SK-N-SH (cell line): ENCODE measurements at regions not wholly inside any gene's neighbourhood (a gene's known extent, or its start where the extent isn't known, plus 50 kb on each side); places are given as distances from the start of the nearest gene placed in this dataset.

ENCODE experiments used
- CTCF ChIA-PET: fragments of 300-600, 350-600 bp; formaldehyde crosslinking; extraction: SDS; loops from one replicate; lab custom pipeline; 2021; lab: Yijun Ruan, JAX
- POLR2A ChIA-PET: fragments of 350-600 bp; sonication (Branson Sonifier 250); formaldehyde crosslinking; extraction: SDS; loops from one replicate; lab custom pipeline; 2020; ENCODE audit warnings: antibody characterized with exemption, inconsistent platforms; lab: Yijun Ruan, JAX
- DNase-seq: peaks from one replicate; pipeline ENCODE4 v3.0.0; 2012
- H2AFZ ChIP-seq: fragments of 200-600 bp; sonication (generic); 2 replicates; pipeline ENCODE4 v1.8.1; 2016; ENCODE audit warnings: antibody characterized with exemption, mild to moderate bottlenecking, low read depth
- H3F3A ChIP-seq: fragments of 200-600 bp; sonication (generic); replicated peaks from 2 replicates; pipeline ENCODE3; 2016; ENCODE audit warnings: antibody characterized with exemption, mild to moderate bottlenecking; ENCODE audit not compliant: insufficient read depth
- H3K27ac ChIP-seq, 2 experiments: fragments of 200-500 bp in 1 of 2; fragments of 200-600 bp in 1 of 2; sonication (Bioruptor generic) in 1 of 2; sonication (generic), shearing (Covaris generic) in 1 of 2; 2 replicates each; pipeline versions ENCODE4 v1.5.1 to v1.6.1; 2014 to 2016; ENCODE audit warnings: low read depth in 2 of 2, inconsistent platforms in 1 of 2, low read length in 1 of 2, mild to moderate bottlenecking in 1 of 2, mixed read lengths in 1 of 2
- H3K27me3 ChIP-seq: fragments of 200-600 bp; sonication (generic), shearing (Covaris generic); 2 replicates; pipeline ENCODE4 v1.6.1; 2016; ENCODE audit warnings: mixed run types; ENCODE audit not compliant: insufficient read depth
- H3K36me3 ChIP-seq, 2 experiments: fragments of 200-500 bp in 1 of 2; fragments of 200-600 bp in 1 of 2; sonication (Bioruptor generic) in 1 of 2; sonication (generic) in 1 of 2; replicated peaks in 1 of 2; 2 replicates each; pipeline versions ENCODE3 to v1.5.1; 2014 to 2016; ENCODE audit warnings: low read length in 1 of 2, mild to moderate bottlenecking in 1 of 2; ENCODE audit not compliant: insufficient read depth in 2 of 2, control insufficient read depth in 1 of 2
- H3K4me1 ChIP-seq, 2 experiments: fragments of 200-500 bp in 1 of 2; fragments of 200-600 bp in 1 of 2; sonication (Bioruptor generic) in 1 of 2; sonication (generic), shearing (Covaris generic) in 1 of 2; 2 replicates each; pipeline versions ENCODE4 v1.5.1 to v1.6.1; 2014 to 2016; ENCODE audit warnings: low read depth in 1 of 2, low read length in 1 of 2, mixed run types in 1 of 2; ENCODE audit not compliant: insufficient read depth in 2 of 2, control insufficient read depth in 1 of 2
- H3K4me2 ChIP-seq: fragments of 200-600 bp; sonication (generic), shearing (Covaris generic); 2 replicates; pipeline ENCODE4 v1.6.1; 2017; ENCODE audit warnings: mixed run types
- H3K4me3 ChIP-seq, 2 experiments: fragments of 200-500 bp in 1 of 2; fragments of 200-600 bp in 1 of 2; sonication (Bioruptor generic) in 1 of 2; sonication (generic), shearing (Covaris generic) in 1 of 2; 2 replicates each; pipeline versions ENCODE4 v1.5.1 to v1.8.1; 2014 to 2016; ENCODE audit warnings: low read depth in 2 of 2, inconsistent platforms in 1 of 2, low read length in 1 of 2, mild to moderate bottlenecking in 1 of 2, mixed read lengths in 1 of 2, moderate library complexity in 1 of 2
- H3K79me2 ChIP-seq: fragments of 200-600 bp; sonication (generic); 2 replicates; pipeline ENCODE4 v1.8.1; 2017; ENCODE audit warnings: mild to moderate bottlenecking; ENCODE audit not compliant: insufficient read depth
- H3K9ac ChIP-seq: fragments of 200-600 bp; sonication (generic); 2 replicates; pipeline ENCODE4 v1.6.1; 2017; ENCODE audit warnings: mixed run types
- H3K9me2 ChIP-seq: fragments of 200-600 bp; sonication (generic); 2 replicates; pipeline ENCODE4 v1.6.1; 2017; ENCODE audit warnings: mixed run types
- H3K9me3 ChIP-seq: fragments of 200-600 bp; sonication (generic); 2 replicates; pipeline ENCODE4 v1.6.1; 2017; ENCODE audit warnings: mixed run types, mild to moderate bottlenecking, moderate library complexity
- H4K20me1 ChIP-seq: fragments of 200-600 bp; sonication (generic); 2 replicates; pipeline ENCODE4 v1.6.1; 2017; ENCODE audit warnings: mild to moderate bottlenecking, mixed run types; ENCODE audit not compliant: insufficient read depth
- ELF1 ChIP-seq: IDR thresholded peaks from 2 replicates; pipeline ENCODE4 v1.4.0; 2012
- EP300 ChIP-seq, 2 experiments: IDR thresholded peaks; 2 replicates each; pipeline versions ENCODE4 v1.4.0 to v1.6.1; 2012; ENCODE audit warnings: borderline replicate concordance in 1 of 2, low read depth in 1 of 2, low read length in 1 of 2
- FOXM1 ChIP-seq: IDR thresholded peaks from 2 replicates; pipeline ENCODE4 v1.4.0; 2012; ENCODE audit warnings: low read depth, mild to moderate bottlenecking
- GATA2 ChIP-seq: sonication (generic); formaldehyde crosslinking; IDR thresholded peaks from 2 replicates; pipeline ENCODE4 v1.5.0; 2020; ENCODE audit warnings: mild to moderate bottlenecking, missing genetic modification reagents
- JUND ChIP-seq: IDR thresholded peaks from 2 replicates; pipeline ENCODE4 v1.4.0; 2012
- NRF1 ChIP-seq: IDR thresholded peaks from 2 replicates; pipeline ENCODE4 v1.6.1; 2012; ENCODE audit warnings: low read depth, mild to moderate bottlenecking, low read length
- PBX3 ChIP-seq: IDR thresholded peaks from 2 replicates; pipeline ENCODE4; 2012
- POLR2AphosphoS5 ChIP-seq: IDR thresholded peaks from 2 replicates; pipeline ENCODE4 v1.6.1; 2012; ENCODE audit warnings: low read depth, low read length
- RAD21 ChIP-seq: IDR thresholded peaks from 2 replicates; pipeline ENCODE4 v1.6.1; 2012; ENCODE audit warnings: mild to moderate bottlenecking, low read length
- RCOR1 ChIP-seq: fragments of 150-350 bp; IDR thresholded peaks from 2 replicates; pipeline ENCODE4 v1.6.1; 2017; ENCODE audit warnings: antibody characterized with exemption, low read length
- RXRA ChIP-seq: IDR thresholded peaks from 2 replicates; pipeline ENCODE4 v1.4.0; 2012; ENCODE audit warnings: low read depth, mild to moderate bottlenecking, borderline replicate concordance
- SIN3A ChIP-seq: IDR thresholded peaks from 2 replicates; pipeline ENCODE4 v1.6.1; 2012; ENCODE audit warnings: low read depth, mild to moderate bottlenecking, low read length, moderate library complexity, borderline replicate concordance
- SMC3 ChIP-seq: IDR thresholded peaks from 2 replicates; pipeline ENCODE4 v1.6.1; 2012; ENCODE audit warnings: low read depth, low read length, improper control_type of control experiment
- TCF12 ChIP-seq: IDR thresholded peaks from 2 replicates; pipeline ENCODE4 v1.4.0; 2012
- YY1 ChIP-seq: IDR thresholded peaks from 2 replicates; pipeline ENCODE4 v1.4.0; 2012; ENCODE audit warnings: low read depth, mild to moderate bottlenecking
- WGBS: methylation state at CpG from one replicate; pipeline ENCODE4 v1.1.6; 2017; ENCODE audit warnings: low lambda C conversion rate; 5-methylcytosine and 5-hydroxymethylcytosine counted together
- TF ChIP-seq, protein P1 (sequence below): IDR thresholded peaks from 2 replicates; pipeline ENCODE4 v1.6.1; 2012; ENCODE audit warnings: mild to moderate bottlenecking, low read depth, low read length, moderate library complexity
- TF ChIP-seq, protein P2 (sequence below): IDR thresholded peaks from 2 replicates; pipeline ENCODE4 v1.4.0; 2012; ENCODE audit warnings: low read depth, borderline replicate concordance
- TF ChIP-seq, protein P3 (sequence below): fragments of 200-600 bp; sonication (generic); IDR thresholded peaks from 2 replicates; pipeline ENCODE4 v1.6.1; 2017; ENCODE audit warnings: antibody characterized with exemption, mild to moderate bottlenecking, moderate library complexity

DNA sequence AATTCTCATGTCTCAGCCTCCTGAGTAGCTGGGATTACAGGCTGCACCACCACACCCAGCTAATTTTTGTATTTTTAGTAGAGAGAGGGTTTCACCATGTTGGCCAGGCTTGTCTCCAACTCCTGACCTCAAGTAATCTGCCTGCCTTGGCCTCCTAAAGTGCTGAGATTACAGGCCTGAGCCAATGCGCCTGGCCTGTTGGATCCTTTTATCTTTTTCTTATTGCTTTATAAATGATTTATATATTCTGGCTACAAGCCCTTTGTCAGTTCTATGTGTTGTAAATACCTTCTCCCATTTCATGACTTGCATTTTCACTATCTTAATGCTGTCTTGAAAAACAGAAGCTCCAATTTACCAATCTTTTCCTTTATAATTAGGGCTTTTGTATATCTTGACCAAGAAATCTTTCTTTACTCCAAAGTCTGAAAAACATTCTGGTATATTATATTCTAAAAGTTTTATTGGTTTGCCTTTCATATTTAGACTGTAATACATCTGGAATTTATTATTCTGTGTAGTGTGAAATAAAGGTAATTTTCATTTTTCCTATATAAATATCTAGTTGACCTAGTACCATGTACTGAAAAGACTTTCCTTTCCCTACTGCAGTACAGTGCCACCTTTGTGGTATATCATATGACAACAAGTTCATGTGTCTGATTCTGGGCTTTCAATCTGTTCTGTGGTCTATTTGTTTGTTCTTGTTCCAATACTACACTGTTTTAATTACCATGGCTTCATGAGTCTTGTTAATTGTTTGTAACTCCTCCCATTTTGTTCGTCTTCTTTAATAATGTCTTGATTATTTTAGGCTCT is 52.9 kb upstream of the RNU6-1 start:
- no peaks in the 10 kb centered on the region for H3K79me2 ChIP-seq
- TF ChIP-seq YY1: no peak
- no peak for TF ChIP-seq PBX3
- no peak for TF ChIP-seq GATA2 (CRISPR knock-in tag)
- TF ChIP-seq FOXM1: no peak
- no peak for TF ChIP-seq EP300 (IDR thresholded peaks at IDR 0.05; ENCODE audit: borderline replicate concordance in 1 of 2, low read depth in 1 of 2, low read length in 1 of 2)
- TF ChIP-seq POLR2AphosphoS5: no peak
- TF ChIP-seq, protein P1, sequence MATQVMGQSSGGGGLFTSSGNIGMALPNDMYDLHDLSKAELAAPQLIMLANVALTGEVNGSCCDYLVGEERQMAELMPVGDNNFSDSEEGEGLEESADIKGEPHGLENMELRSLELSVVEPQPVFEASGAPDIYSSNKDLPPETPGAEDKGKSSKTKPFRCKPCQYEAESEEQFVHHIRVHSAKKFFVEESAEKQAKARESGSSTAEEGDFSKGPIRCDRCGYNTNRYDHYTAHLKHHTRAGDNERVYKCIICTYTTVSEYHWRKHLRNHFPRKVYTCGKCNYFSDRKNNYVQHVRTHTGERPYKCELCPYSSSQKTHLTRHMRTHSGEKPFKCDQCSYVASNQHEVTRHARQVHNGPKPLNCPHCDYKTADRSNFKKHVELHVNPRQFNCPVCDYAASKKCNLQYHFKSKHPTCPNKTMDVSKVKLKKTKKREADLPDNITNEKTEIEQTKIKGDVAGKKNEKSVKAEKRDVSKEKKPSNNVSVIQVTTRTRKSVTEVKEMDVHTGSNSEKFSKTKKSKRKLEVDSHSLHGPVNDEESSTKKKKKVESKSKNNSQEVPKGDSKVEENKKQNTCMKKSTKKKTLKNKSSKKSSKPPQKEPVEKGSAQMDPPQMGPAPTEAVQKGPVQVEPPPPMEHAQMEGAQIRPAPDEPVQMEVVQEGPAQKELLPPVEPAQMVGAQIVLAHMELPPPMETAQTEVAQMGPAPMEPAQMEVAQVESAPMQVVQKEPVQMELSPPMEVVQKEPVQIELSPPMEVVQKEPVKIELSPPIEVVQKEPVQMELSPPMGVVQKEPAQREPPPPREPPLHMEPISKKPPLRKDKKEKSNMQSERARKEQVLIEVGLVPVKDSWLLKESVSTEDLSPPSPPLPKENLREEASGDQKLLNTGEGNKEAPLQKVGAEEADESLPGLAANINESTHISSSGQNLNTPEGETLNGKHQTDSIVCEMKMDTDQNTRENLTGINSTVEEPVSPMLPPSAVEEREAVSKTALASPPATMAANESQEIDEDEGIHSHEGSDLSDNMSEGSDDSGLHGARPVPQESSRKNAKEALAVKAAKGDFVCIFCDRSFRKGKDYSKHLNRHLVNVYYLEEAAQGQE: no peak
- no peak for TF ChIP-seq SIN3A
- TF ChIP-seq JUND: no peak
- no peak for TF ChIP-seq NRF1
- no peak for TF ChIP-seq RCOR1
- no peak for TF ChIP-seq RAD21
- TF ChIP-seq, protein P2, sequence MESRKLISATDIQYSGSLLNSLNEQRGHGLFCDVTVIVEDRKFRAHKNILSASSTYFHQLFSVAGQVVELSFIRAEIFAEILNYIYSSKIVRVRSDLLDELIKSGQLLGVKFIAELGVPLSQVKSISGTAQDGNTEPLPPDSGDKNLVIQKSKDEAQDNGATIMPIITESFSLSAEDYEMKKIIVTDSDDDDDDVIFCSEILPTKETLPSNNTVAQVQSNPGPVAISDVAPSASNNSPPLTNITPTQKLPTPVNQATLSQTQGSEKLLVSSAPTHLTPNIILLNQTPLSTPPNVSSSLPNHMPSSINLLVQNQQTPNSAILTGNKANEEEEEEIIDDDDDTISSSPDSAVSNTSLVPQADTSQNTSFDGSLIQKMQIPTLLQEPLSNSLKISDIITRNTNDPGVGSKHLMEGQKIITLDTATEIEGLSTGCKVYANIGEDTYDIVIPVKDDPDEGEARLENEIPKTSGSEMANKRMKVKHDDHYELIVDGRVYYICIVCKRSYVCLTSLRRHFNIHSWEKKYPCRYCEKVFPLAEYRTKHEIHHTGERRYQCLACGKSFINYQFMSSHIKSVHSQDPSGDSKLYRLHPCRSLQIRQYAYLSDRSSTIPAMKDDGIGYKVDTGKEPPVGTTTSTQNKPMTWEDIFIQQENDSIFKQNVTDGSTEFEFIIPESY: no peak
- TF ChIP-seq SMC3: no peak
- no peak for TF ChIP-seq ELF1
- no peak for TF ChIP-seq TCF12
- no peak for TF ChIP-seq RXRA
- TF ChIP-seq, protein P3, sequence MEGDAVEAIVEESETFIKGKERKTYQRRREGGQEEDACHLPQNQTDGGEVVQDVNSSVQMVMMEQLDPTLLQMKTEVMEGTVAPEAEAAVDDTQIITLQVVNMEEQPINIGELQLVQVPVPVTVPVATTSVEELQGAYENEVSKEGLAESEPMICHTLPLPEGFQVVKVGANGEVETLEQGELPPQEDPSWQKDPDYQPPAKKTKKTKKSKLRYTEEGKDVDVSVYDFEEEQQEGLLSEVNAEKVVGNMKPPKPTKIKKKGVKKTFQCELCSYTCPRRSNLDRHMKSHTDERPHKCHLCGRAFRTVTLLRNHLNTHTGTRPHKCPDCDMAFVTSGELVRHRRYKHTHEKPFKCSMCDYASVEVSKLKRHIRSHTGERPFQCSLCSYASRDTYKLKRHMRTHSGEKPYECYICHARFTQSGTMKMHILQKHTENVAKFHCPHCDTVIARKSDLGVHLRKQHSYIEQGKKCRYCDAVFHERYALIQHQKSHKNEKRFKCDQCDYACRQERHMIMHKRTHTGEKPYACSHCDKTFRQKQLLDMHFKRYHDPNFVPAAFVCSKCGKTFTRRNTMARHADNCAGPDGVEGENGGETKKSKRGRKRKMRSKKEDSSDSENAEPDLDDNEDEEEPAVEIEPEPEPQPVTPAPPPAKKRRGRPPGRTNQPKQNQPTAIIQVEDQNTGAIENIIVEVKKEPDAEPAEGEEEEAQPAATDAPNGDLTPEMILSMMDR: no peak
- H3K27ac ChIP-seq: no peak overlapping the region
- no peak overlapping the region for H2AFZ ChIP-seq
- no peak overlapping the region for H3K9ac ChIP-seq
- no peaks in the 10 kb centered on the region for H3K36me3 ChIP-seq
- H3F3A ChIP-seq: no peaks in the 10 kb centered on the region
- WGBS: 58% methylated on average over 2 of the region's 2 CpGs
- H3K9me2 ChIP-seq: no peaks in the 10 kb centered on the region
- ChIA-PET CTCF (interaction anchor here (1.8 kb wide), 1 partner anchor 30 kb away, joined by 5 read pairs; no protein-coding TSS in a partner anchor), POLR2A (no interaction called here)
- no peak overlapping the region for H3K4me2 ChIP-seq
- peaks cover 4% of the 10 kb centered on the region; the same call in 1 of the 2 replicates for H3K9me3 ChIP-seq
- no peaks in the 10 kb centered on the region for H3K4me1 ChIP-seq
- no peaks in the 10 kb centered on the region; the same call in 1 of the 2 replicates for H3K27me3 ChIP-seq
- no peaks in the 10 kb centered on the region for H4K20me1 ChIP-seq
- DNase-seq: no peak
- H3K4me3 ChIP-seq: no peak overlapping the region
